HepG2 (cell line): ENCODE measurements at regions not wholly inside any gene's neighbourhood (a gene's known extent, or its start where the extent isn't known, plus 50 kb on each side); places are given as distances from the start of the nearest gene placed in this dataset.
A peak's percentile ranks its signal among the peaks of the same experiment; 100 is the strongest.

Experiments
- ATAC-seq: fragments of 200-7000 bp; cut with Tn5 transposase; 3 replicates; pipeline ENCODE4 v1.9.1; 2020; ENCODE audit warnings: mild to moderate bottlenecking, moderate library complexity
- BruUV-seq: library from RNA; stranded (reverse); fragments of 400-500 nt; replicated peaks from 2 replicates; lab custom pipeline; 2021; lab: Mats Ljungman, UMichigan
- CTCF ChIA-PET: fragments of 300-600 bp; formaldehyde crosslinking; extraction: SDS; loops from one replicate; lab custom pipeline; 2021; ENCODE audit warnings: low total read pairs, inconsistent platforms, low intra/inter-chr PET ratio; lab: Yijun Ruan, JAX
- POLR2A ChIA-PET: fragments of 350-600 bp; sonication (Branson Sonifier 250); formaldehyde crosslinking; loops from one replicate; lab custom pipeline; 2020; ENCODE audit warnings: antibody characterized with exemption, inconsistent platforms; lab: Yijun Ruan, JAX
- DNase-seq: peaks from one replicate; pipeline ENCODE4 v3.0.0-alpha.2; 2015; ENCODE audit warnings: low spot score
- FAIRE-seq: peaks from 3 replicates; lab custom pipeline; 2011; peaks lifted over from hg19 to GRCh38; lab: Jason Lieb, UNC
- H2AFZ ChIP-seq: one replicate; pipeline ENCODE4 v1.6.1; 2011; ENCODE audit warnings: low read length, inconsistent platforms
- H3K27ac ChIP-seq: fragments of 300-600 bp; 3 replicates; pipeline ENCODE4 v1.8.0; 2011; ENCODE audit warnings: mixed run types, mild to moderate bottlenecking, mixed read lengths, low read length, inconsistent platforms; ENCODE audit not compliant: insufficient read depth; ENCODE audit errors: extremely low read length
- H3K27me3 ChIP-seq, 2 experiments: fragments of 200-600 bp in 1 of 2; 2 replicates in 1 of 2; 3 replicates in 1 of 2; pipeline versions ENCODE4 v1.6.0 to v1.8.0; 2011; ENCODE audit warnings: low read length in 2 of 2, mild to moderate bottlenecking in 2 of 2, moderate library complexity in 2 of 2, inconsistent platforms in 1 of 2; ENCODE audit not compliant: insufficient read depth in 2 of 2, control insufficient read depth in 1 of 2
- H3K36me3 ChIP-seq, 2 experiments: fragments of 200-600 bp in 1 of 2; replicated peaks in 1 of 2; 2 replicates in 1 of 2; 3 replicates in 1 of 2; pipeline versions ENCODE4 v1.5.1 to v1.8.0; 2011; ENCODE audit warnings: low read length in 2 of 2, inconsistent platforms in 1 of 2; ENCODE audit not compliant: insufficient read depth in 2 of 2, control insufficient read depth in 1 of 2
- H3K4me1 ChIP-seq: 2 replicates; pipeline ENCODE4 v1.5.1; 2012; ENCODE audit warnings: low read length, inconsistent platforms; ENCODE audit not compliant: insufficient read depth
- H3K4me2 ChIP-seq: 2 replicates; pipeline ENCODE4 v1.6.0; 2011; ENCODE audit warnings: low read depth, low read length, inconsistent platforms
- H3K4me3 ChIP-seq, 3 experiments: fragments of 200-600 bp in 1 of 3; sonication (generic), shearing (Covaris generic) in 1 of 3; replicated peaks in 1 of 3; 2 replicates each; pipeline ENCODE4 v1.5.1; 2011 to 2016; ENCODE audit warnings: low read length in 3 of 3, inconsistent platforms in 2 of 3, low read depth in 2 of 3, mild to moderate bottlenecking in 2 of 3, control low read depth in 1 of 3, mixed read lengths in 1 of 3; ENCODE audit not compliant: insufficient read depth in 1 of 3
- H3K79me2 ChIP-seq: one replicate; pipeline ENCODE4 v1.6.1; 2011; ENCODE audit warnings: low read length, inconsistent platforms; ENCODE audit not compliant: insufficient read depth
- H3K9ac ChIP-seq: 2 replicates; pipeline ENCODE4 v1.6.0; 2011; ENCODE audit warnings: mild to moderate bottlenecking, low read depth, low read length, inconsistent platforms; ENCODE audit not compliant: insufficient read depth
- H3K9me3 ChIP-seq: 2 replicates; pipeline ENCODE4 v1.5.1; 2012; ENCODE audit warnings: mild to moderate bottlenecking, low read length
- H4K20me1 ChIP-seq: 2 replicates; pipeline ENCODE4 v1.6.0; 2011; ENCODE audit warnings: inconsistent platforms, mild to moderate bottlenecking, low read length, moderate library complexity; ENCODE audit not compliant: insufficient read depth
- HDAC1 ChIP-seq: sonication (generic); formaldehyde crosslinking; IDR thresholded peaks from 2 replicates; pipeline ENCODE4 v1.5.1; 2020; ENCODE audit warnings: mild to moderate bottlenecking, missing genetic modification reagents
- HNRNPLL ChIP-seq: fragments of 200-400 bp; formaldehyde crosslinking; IDR thresholded peaks from 2 replicates; pipeline ENCODE4 v1.6.1; 2017; ENCODE audit warnings: mild to moderate bottlenecking, low read depth, low read length; ENCODE audit not compliant: poor library complexity, severe bottlenecking
- KMT2B ChIP-seq: IDR thresholded peaks from 2 replicates; pipeline ENCODE4 v1.6.1; 2016; ENCODE audit warnings: missing genetic modification reagents, missing compliant biosample characterization
- MYC ChIP-seq: sonication (generic); formaldehyde crosslinking; IDR thresholded peaks from 2 replicates; pipeline ENCODE4 v1.9.0; 2021; ENCODE audit warnings: missing genetic modification reagents, borderline replicate concordance
- YEATS2 ChIP-seq: sonication (generic); formaldehyde crosslinking; IDR thresholded peaks from 2 replicates; pipeline ENCODE4 v1.4.0; 2020; ENCODE audit warnings: missing genetic modification reagents, borderline replicate concordance
- ZFP37 ChIP-seq: sonication (generic); formaldehyde crosslinking; IDR thresholded peaks from 2 replicates; pipeline ENCODE4 v1.4.0; 2020; ENCODE audit warnings: missing genetic modification reagents, borderline replicate concordance
- ZNF136 ChIP-seq: sonication (generic); formaldehyde crosslinking; IDR thresholded peaks from 2 replicates; pipeline ENCODE4 v1.8.1; 2022; ENCODE audit warnings: low read depth, mild to moderate bottlenecking, moderate library complexity, missing genetic modification reagents
- ZNF260 ChIP-seq: sonication (generic); formaldehyde crosslinking; IDR thresholded peaks from 2 replicates; pipeline ENCODE4 v1.4.0; 2020; ENCODE audit warnings: missing genetic modification reagents, low read depth, mild to moderate bottlenecking, borderline replicate concordance
- ZNF7 ChIP-seq: IDR thresholded peaks from 2 replicates; pipeline ENCODE4 v1.6.1; 2016; ENCODE audit warnings: missing biosample characterization, missing genetic modification reagents
- ZNF780A ChIP-seq: sonication (generic); formaldehyde crosslinking; IDR thresholded peaks from 2 replicates; pipeline ENCODE4 v1.8.0; 2022; ENCODE audit warnings: mild to moderate bottlenecking, missing genetic modification reagents, moderate library complexity
- WGBS: methylation state at CpG from one replicate; pipeline ENCODE4 v1.1.6; 2017; ENCODE audit warnings: low lambda C conversion rate; 5-methylcytosine and 5-hydroxymethylcytosine counted together
- in situ Hi-C: cut with HindIII; loops from 2 replicates; pipeline ENCODE4 v1.10.0; 2017; ENCODE audit warnings: low pct_unique_long_range_greater_than_20kb; ENCODE audit not compliant: extremely low pct_ligation_motif_present
- intact Hi-C: fragments of 100-400 bp; cut with micrococcal nuclease; formaldehyde crosslinking; loops from one replicate; pipeline ENCODE4 v1.10.0; 2022; ENCODE audit not compliant: unreplicated experiment
- TF ChIP-seq, protein P1 (sequence below): fragments of 450-650 bp; IDR thresholded peaks from 2 replicates; pipeline ENCODE4 v1.6.1; 2016
- TF ChIP-seq, protein P2 (sequence below): sonication (generic); formaldehyde crosslinking; IDR thresholded peaks from 2 replicates; pipeline ENCODE4 v1.4.0; 2020; ENCODE audit warnings: missing genetic modification reagents, mild to moderate bottlenecking, borderline replicate concordance

DNA sequence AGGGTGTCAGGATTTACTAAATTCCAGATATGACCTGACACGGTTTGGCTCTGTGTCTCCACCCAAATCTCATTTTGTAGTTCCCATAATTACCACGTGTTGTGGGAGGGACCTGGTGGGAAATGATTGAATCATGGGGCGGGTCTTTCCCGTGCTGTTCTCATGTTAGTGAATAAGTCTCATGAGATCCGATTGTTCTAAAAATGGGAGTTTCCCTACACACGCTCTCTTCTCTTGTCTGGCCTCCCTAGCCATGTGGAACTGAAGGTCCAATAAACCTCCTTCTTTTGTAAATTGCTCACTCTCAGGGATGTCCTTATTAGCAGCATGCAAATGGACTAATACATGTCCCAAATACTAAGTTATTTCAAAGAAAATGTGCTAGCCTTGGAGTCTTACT, 121.1 kb downstream of the CENPW start:
- in situ Hi-C loops (no loop called here), intact Hi-C loops (no loop called here)
- ATAC-seq (no peak), FAIRE-seq (no peak), DNase-seq (no peak)
- H3K36me3 ChIP-seq: no peaks in the 10 kb centered on the region
- no peaks in the 10 kb centered on the region for H3K79me2 ChIP-seq
- no peak overlapping the region for H3K4me2 ChIP-seq
- H3K9me3 ChIP-seq: no peaks in the 10 kb centered on the region
- H3K27me3 ChIP-seq: no peaks in the 10 kb centered on the region
- H3K4me1 ChIP-seq: no peaks in the 10 kb centered on the region
- TF ChIP-seq YEATS2 (CRISPR knock-in tag): no peak
- no peak for TF ChIP-seq HNRNPLL
- TF ChIP-seq, protein P1, sequence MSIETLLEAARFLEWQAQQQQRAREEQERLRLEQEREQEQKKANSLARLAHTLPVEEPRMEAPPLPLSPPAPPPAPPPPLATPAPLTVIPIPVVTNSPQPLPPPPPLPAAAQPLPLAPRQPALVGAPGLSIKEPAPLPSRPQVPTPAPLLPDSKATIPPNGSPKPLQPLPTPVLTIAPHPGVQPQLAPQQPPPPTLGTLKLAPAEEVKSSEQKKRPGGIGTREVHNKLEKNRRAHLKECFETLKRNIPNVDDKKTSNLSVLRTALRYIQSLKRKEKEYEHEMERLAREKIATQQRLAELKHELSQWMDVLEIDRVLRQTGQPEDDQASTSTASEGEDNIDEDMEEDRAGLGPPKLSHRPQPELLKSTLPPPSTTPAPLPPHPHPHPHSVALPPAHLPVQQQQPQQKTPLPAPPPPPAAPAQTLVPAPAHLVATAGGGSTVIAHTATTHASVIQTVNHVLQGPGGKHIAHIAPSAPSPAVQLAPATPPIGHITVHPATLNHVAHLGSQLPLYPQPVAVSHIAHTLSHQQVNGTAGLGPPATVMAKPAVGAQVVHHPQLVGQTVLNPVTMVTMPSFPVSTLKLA: 0 out of 2 replicates have a peak, but pooled peaks have one; percentile 10
- H3K9ac ChIP-seq: no peak overlapping the region
- no peak overlapping the region for H2AFZ ChIP-seq
- no TSS peak for BruUV-seq
- ChIA-PET POLR2A (no interaction called here), CTCF (no interaction called here)
- no peak overlapping the region for H3K4me3 ChIP-seq
- H3K27ac ChIP-seq: no peak overlapping the region
- 26% methylated on average over 6 of the region's 6 CpGs for WGBS
- no peaks in the 10 kb centered on the region for H4K20me1 ChIP-seq

DNA sequence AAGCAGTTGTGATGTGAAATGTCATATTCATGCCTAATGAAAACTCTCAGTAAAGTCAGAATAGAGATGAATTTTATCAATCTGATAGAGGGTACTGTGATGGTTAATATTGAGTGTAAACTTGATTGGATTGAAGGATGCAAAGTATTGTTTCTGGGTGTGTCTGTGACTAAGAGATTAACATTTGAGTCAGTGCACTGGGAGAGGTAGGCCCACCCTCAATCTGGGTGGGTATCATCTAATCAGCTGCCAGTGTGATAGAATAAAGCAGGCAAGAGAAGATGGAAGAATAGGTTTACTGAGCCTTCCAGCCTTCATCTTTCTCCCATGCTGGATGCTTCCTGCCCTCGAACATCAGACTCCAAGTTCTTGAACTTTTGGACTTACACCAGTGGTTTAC, 124.3 kb downstream of the CENPW start:
- Histone ChIP-seq H3K79me2 (no peaks in the 10 kb centered on the region), H3K36me3 (no peaks in the 10 kb centered on the region), H3K4me2 (no peak overlapping the region), H3K9ac (no peak overlapping the region), H3K9me3 (no peaks in the 10 kb centered on the region), H2AFZ (no peak overlapping the region), H4K20me1 (no peaks in the 10 kb centered on the region), H3K27me3 (no peaks in the 10 kb centered on the region), H3K27ac (no peak overlapping the region), H3K4me3 (no peak overlapping the region), H3K4me1 (no peaks in the 10 kb centered on the region)
- CTCF ChIA-PET: no interaction called here
- FAIRE-seq (no peak), ATAC-seq (no peak), DNase-seq (no peak)
- no TSS peak for BruUV-seq
- POLR2A ChIA-PET: no interaction called here
- intact Hi-C loops (no loop called here), in situ Hi-C loops (no loop called here)
- WGBS: 0% methylated on average over 1 of the region's 1 CpG
- TF ChIP-seq ZNF7 (CRISPR knock-in tag) (no peak), ZNF260 (no peak), KMT2B (CRISPR knock-in tag) (no peak), ZNF780A (CRISPR knock-in tag) (no peak), HDAC1 (CRISPR knock-in tag) (no peak), MYC (no peak), ZNF136 (CRISPR knock-in tag) (no peak), ZFP37 (CRISPR knock-in tag) (no peak)
- TF ChIP-seq, protein P2, sequence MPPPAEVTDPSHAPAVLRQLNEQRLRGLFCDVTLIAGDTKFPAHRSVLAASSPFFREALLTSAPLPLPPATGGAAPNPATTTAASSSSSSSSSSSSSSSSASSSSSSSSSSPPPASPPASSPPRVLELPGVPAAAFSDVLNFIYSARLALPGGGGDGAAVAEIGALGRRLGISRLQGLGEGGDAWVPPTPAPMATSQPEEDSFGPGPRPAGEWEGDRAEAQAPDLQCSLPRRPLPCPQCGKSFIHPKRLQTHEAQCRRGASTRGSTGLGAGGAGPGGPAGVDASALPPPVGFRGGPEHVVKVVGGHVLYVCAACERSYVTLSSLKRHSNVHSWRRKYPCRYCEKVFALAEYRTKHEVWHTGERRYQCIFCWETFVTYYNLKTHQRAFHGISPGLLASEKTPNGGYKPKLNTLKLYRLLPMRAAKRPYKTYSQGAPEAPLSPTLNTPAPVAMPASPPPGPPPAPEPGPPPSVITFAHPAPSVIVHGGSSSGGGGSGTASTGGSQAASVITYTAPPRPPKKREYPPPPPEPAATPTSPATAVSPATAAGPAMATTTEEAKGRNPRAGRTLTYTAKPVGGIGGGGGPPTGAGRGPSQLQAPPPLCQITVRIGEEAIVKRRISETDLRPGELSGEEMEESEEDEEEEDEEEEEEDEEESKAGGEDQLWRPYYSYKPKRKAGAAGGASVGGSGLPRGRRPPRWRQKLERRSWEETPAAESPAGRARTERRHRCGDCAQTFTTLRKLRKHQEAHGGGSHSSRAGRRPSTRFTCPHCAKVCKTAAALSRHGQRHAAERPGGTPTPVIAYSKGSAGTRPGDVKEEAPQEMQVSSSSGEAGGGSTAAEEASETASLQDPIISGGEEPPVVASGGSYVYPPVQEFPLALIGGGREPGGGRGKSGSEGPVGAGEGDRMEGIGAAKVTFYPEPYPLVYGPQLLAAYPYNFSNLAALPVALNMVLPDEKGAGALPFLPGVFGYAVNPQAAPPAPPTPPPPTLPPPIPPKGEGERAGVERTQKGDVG (CRISPR knock-in tag): no peak
